GM12878 (cell line): ENCODE measurements at regions not wholly inside any gene's neighbourhood (a gene's known extent, or its start where the extent isn't known, plus 50 kb on each side); places are given as distances from the start of the nearest gene placed in this dataset.
"Not testable (repeated sequence)": the region's sequence is repeated elsewhere in the genome, so short reads cannot be mapped to it uniquely, and the experiment has no call there.

ENCODE experiments used
- ATAC-seq: fragments of 200-7000 bp; cut with Tn5 transposase; 3 replicates; pipeline ENCODE4 v1.9.1; 2020; ENCODE audit warnings: mild to moderate bottlenecking, moderate library complexity
- BruUV-seq: library from RNA; stranded (reverse); fragments of 400-500 nt; replicated peaks from 2 replicates; lab custom pipeline; 2021; lab: Mats Ljungman, UMichigan
- CTCF ChIA-PET: fragments of 300-600 bp; sonication (Branson Sonifier 250); formaldehyde crosslinking; extraction: SDS; loops from one replicate; lab custom pipeline; 2021; ENCODE audit warnings: inconsistent platforms; lab: Yijun Ruan, JAX
- POLR2A ChIA-PET: fragments of 350-600 bp; formaldehyde crosslinking; extraction: SDS; loops from one replicate; lab custom pipeline; 2021; ENCODE audit warnings: inconsistent platforms; lab: Charles Lee
- RAD21 ChIA-PET: fragments of 300-600 bp; sonication (Branson Sonifier 250); formaldehyde crosslinking; loops from one replicate; lab custom pipeline; 2023; ENCODE audit warnings: antibody characterized with exemption; ENCODE audit not compliant: unreplicated experiment; lab: Charles Lee
- SMC1A ChIA-PET: fragments of 300-600 bp; sonication (Branson Sonifier 250); formaldehyde crosslinking; loops from one replicate; lab custom pipeline; 2023; ENCODE audit not compliant: unreplicated experiment, uncharacterized antibody; lab: Charles Lee
- DNase-seq: peaks from one replicate; pipeline ENCODE4 v3.0.0-alpha.2; 2011; ENCODE audit warnings: low read depth, low spot score
- FAIRE-seq: peaks from 3 replicates; lab custom pipeline; 2011; peaks lifted over from hg19 to GRCh38; lab: Jason Lieb, UNC
- H2AFZ ChIP-seq: 2 replicates; pipeline ENCODE4 v1.6.0; 2011; ENCODE audit warnings: low read depth, low read length, control low read depth; ENCODE audit not compliant: control insufficient read depth
- H3K27ac ChIP-seq: 2 replicates; pipeline ENCODE4 v1.5.1; 2011; ENCODE audit warnings: control low read depth; ENCODE audit not compliant: control insufficient read depth, insufficient read depth
- H3K27me3 ChIP-seq, 2 experiments: replicated peaks in 1 of 2; 2 replicates each; pipeline versions ENCODE4 v1.6.0 to v1.6.1; 2011; ENCODE audit warnings: low read length in 1 of 2; ENCODE audit not compliant: control insufficient read depth in 2 of 2, insufficient read depth in 2 of 2
- H3K36me3 ChIP-seq, 2 experiments: 2 replicates each; pipeline ENCODE4 v1.5.1; 2011; ENCODE audit warnings: low read length in 1 of 2; ENCODE audit not compliant: control insufficient read depth in 2 of 2, insufficient read depth in 2 of 2
- H3K4me1 ChIP-seq: 2 replicates; pipeline ENCODE4 v1.6.1; 2011; ENCODE audit warnings: mild to moderate bottlenecking, low read length, moderate library complexity, mixed read lengths; ENCODE audit not compliant: control insufficient read depth, insufficient read depth
- H3K4me2 ChIP-seq: 2 replicates; pipeline ENCODE4 v1.6.0; 2011; ENCODE audit warnings: control low read depth; ENCODE audit not compliant: control insufficient read depth, insufficient read depth
- H3K4me3 ChIP-seq: fragments of 200-600 bp; sonication (generic); 2 replicates; pipeline ENCODE4 v1.5.1; 2016
- H3K79me2 ChIP-seq: 2 replicates; pipeline ENCODE4 v1.6.0; 2011; ENCODE audit warnings: low read length; ENCODE audit not compliant: control insufficient read depth, insufficient read depth
- H3K9ac ChIP-seq: 2 replicates; pipeline ENCODE4 v1.8.0; 2011; ENCODE audit warnings: low read length, control low read depth, mixed read lengths; ENCODE audit not compliant: control insufficient read depth, insufficient read depth
- H3K9me3 ChIP-seq: replicated peaks from 3 replicates; pipeline ENCODE4 v1.5.1; 2011; ENCODE audit warnings: mild to moderate bottlenecking, low read length; ENCODE audit not compliant: control insufficient read depth, insufficient read depth
- H4K20me1 ChIP-seq: 2 replicates; pipeline ENCODE4 v1.6.0; 2011; ENCODE audit not compliant: control insufficient read depth, insufficient read depth
- CEBPB ChIP-seq, 2 experiments: fragments of 150-350 bp in 1 of 2; IDR thresholded peaks; 2 replicates each; pipeline ENCODE4 v1.6.1; 2012 to 2014; ENCODE audit warnings: low read depth in 2 of 2, low read length in 2 of 2, borderline replicate concordance in 1 of 2, inconsistent platforms in 1 of 2
- HDAC2 ChIP-seq: fragments of 200-600 bp; sonication (generic); IDR thresholded peaks from 2 replicates; pipeline ENCODE4 v1.6.1; 2017
- NBN ChIP-seq: fragments of 450-650 bp; IDR thresholded peaks from 2 replicates; pipeline ENCODE4 v1.6.1; 2016
- WGBS: methylation state at CpG from one replicate; pipeline ENCODE4 v1.1.6; 2016; ENCODE audit warnings: low lambda C conversion rate; ENCODE audit not compliant: insufficient replicate concordance, insufficient coverage; ENCODE audit errors: missing lambda C conversion rate; 5-methylcytosine and 5-hydroxymethylcytosine counted together
- in situ Hi-C: fragments of 300-500 bp; cut with MboI; formaldehyde crosslinking; loops from 9 replicates; pipeline ENCODE4 v1.14.3; 2018; ENCODE audit warnings: mixed read lengths
- intact Hi-C: fragments of 100-400 bp; cut with micrococcal nuclease; formaldehyde crosslinking; loops from one replicate; pipeline ENCODE4 v1.14.2; 2022; ENCODE audit not compliant: unreplicated experiment

GRCh38 chr4:23962462-23962861, 72.6 kb upstream of the PPARGC1A start:
- WGBS: 4% methylated on average over 2 of the region's 2 CpGs
- no peaks in the 10 kb centered on the region for H3K27me3 ChIP-seq
- POLR2A ChIA-PET: no interaction called here
- H2AFZ ChIP-seq: no peak overlapping the region
- FAIRE-seq: no peak
- H3K79me2 ChIP-seq: no peaks in the 10 kb centered on the region
- DNase-seq: no peak
- RAD21 ChIA-PET: no interaction called here
- intact Hi-C loops (no loop called here), in situ Hi-C loops (no loop called here)
- H3K36me3 ChIP-seq: no peaks in the 10 kb centered on the region
- H4K20me1 ChIP-seq: no peaks in the 10 kb centered on the region
- SMC1A ChIA-PET: no interaction called here
- no peak overlapping the region for H3K4me2 ChIP-seq
- no peaks in the 10 kb centered on the region for H3K4me1 ChIP-seq
- CTCF ChIA-PET: no interaction called here
- H3K9me3 ChIP-seq: no peaks in the 10 kb centered on the region
- TF ChIP-seq HDAC2: no peak
- no peak for TF ChIP-seq CEBPB (IDR thresholded peaks at IDR 0.05; ENCODE audit: borderline replicate concordance in 1 of 2, low read depth in 2 of 2, low read length in 2 of 2)
- no peak for TF ChIP-seq NBN
- no peak overlapping the region for H3K4me3 ChIP-seq
- BruUV-seq: no TSS peak
- ATAC-seq: no peak
- no peak overlapping the region for H3K9ac ChIP-seq
- no peak overlapping the region for H3K27ac ChIP-seq

GRCh38 chr4:23961395-23961794, 71.5 kb upstream of the PPARGC1A start:
- intact Hi-C loops, POLR2A ChIA-PET, H3K4me3 ChIP-seq, H3K79me2 ChIP-seq, CTCF ChIA-PET, H2AFZ ChIP-seq, RAD21 ChIA-PET, SMC1A ChIA-PET, H3K27ac ChIP-seq, H3K4me1 ChIP-seq, H4K20me1 ChIP-seq, in situ Hi-C loops, H3K9me3 ChIP-seq, BruUV-seq, FAIRE-seq, H3K4me2 ChIP-seq, H3K27me3 ChIP-seq, H3K36me3 ChIP-seq, H3K9ac ChIP-seq, DNase-seq, ATAC-seq: not testable (repeated sequence)
- WGBS: 0% methylated on average over 4 of the region's 4 CpGs
